ENCODE measurements at regions not wholly inside any gene's neighbourhood (a gene's known extent, or its start where the extent isn't known, plus 50 kb on each side); places are given as distances from the start of the nearest gene placed in this dataset.

DNA sequence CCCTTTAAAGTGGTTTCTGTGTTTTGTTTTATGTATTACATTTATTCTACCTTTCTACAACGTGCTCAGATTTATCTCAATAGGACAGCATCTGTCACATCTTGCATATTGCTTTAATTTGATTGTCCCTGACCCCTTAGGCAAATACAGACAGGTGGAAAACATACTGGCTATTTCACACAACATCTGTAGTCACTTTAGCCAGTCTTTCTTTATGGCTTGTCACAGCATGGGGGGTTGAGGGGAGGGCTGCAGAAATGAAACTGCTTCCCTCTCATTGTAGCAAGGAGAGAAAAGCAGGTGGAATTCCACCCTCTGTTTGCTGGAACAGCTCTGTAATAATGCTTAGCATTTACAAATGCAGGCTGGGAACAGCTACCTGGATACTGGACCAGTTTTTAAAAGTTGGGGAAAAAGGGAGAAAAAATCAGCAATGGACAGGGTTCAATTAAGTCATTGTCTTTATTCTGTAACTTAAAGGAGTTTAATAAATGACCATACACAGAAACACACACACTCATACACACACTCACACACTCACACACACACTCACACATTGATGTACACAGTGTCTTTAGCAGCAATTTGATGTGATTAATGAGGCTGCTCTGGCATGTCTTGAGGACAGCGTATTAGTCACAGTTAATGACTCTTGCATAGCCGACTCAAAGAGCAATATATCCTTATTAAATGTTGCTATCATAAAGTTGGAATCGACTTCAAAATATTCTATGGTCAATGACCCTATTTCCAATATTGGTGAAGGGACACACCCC lies 283.7 kb upstream of the GBE1 start:
- no peak overlapping the region for H3K4me3 ChIP-seq
- no peaks in the 10 kb centered on the region for H3K27me3 ChIP-seq
- 27 to 41% methylated on average over 4 of the region's 4 CpGs for WGBS, 2 donors (ENCODE audit: low coverage in 1 of 2)
- H3K9me3 ChIP-seq: no peaks in the 10 kb centered on the region
- H3K4me1 ChIP-seq: no peaks in the 10 kb centered on the region
- H3K36me3 ChIP-seq: no peaks in the 10 kb centered on the region
- ATAC-seq: no peak
- H3K27ac ChIP-seq: no peak overlapping the region
- no peak for TF ChIP-seq POLR2A (IDR thresholded peaks at IDR 0.05)
- no peak for TF ChIP-seq POLR2AphosphoS5 (IDR thresholded peaks at IDR 0.05)
- TF ChIP-seq, protein P1, sequence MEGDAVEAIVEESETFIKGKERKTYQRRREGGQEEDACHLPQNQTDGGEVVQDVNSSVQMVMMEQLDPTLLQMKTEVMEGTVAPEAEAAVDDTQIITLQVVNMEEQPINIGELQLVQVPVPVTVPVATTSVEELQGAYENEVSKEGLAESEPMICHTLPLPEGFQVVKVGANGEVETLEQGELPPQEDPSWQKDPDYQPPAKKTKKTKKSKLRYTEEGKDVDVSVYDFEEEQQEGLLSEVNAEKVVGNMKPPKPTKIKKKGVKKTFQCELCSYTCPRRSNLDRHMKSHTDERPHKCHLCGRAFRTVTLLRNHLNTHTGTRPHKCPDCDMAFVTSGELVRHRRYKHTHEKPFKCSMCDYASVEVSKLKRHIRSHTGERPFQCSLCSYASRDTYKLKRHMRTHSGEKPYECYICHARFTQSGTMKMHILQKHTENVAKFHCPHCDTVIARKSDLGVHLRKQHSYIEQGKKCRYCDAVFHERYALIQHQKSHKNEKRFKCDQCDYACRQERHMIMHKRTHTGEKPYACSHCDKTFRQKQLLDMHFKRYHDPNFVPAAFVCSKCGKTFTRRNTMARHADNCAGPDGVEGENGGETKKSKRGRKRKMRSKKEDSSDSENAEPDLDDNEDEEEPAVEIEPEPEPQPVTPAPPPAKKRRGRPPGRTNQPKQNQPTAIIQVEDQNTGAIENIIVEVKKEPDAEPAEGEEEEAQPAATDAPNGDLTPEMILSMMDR (IDR thresholded peaks at IDR 0.05): no peak
- no peak for TF ChIP-seq EP300 (IDR thresholded peaks at IDR 0.05)

DNA sequence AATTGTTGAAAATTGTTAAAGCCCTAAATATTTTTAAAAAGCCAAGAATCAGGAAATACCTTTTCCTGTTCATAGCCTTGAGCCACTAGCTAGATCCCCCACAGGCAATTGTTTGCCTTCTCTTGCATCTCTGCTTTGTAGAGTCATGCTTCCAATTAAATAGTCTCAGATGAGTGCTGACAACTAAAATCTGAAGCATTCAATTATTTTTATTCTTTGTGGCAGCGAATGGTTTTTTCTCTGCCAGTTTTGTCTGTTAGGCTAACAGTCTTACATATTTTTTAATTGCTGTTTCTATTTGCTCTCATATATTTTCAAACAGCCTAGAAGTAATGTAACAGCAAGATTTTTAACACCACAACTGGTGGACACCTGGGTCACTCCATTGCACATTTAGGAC lies 277.1 kb upstream of the GBE1 start:
- Histone ChIP-seq H3K27ac (no peak overlapping the region), H3K36me3 (no peaks in the 10 kb centered on the region), H3K4me1 (no peaks in the 10 kb centered on the region), H3K4me3 (no peak overlapping the region), H3K27me3 (no peaks in the 10 kb centered on the region), H3K9me3 (no peaks in the 10 kb centered on the region)
- ATAC-seq: no peak
- 50 to 60% methylated on average over 1 of the region's 1 CpG for WGBS, 2 donors (ENCODE audit: low coverage in 1 of 2)
- TF ChIP-seq EP300 (IDR thresholded peaks at IDR 0.05) (no peak), POLR2AphosphoS5 (IDR thresholded peaks at IDR 0.05) (no peak), POLR2A (IDR thresholded peaks at IDR 0.05) (no peak)
- TF ChIP-seq, protein P1 (IDR thresholded peaks at IDR 0.05): no peak

DNA sequence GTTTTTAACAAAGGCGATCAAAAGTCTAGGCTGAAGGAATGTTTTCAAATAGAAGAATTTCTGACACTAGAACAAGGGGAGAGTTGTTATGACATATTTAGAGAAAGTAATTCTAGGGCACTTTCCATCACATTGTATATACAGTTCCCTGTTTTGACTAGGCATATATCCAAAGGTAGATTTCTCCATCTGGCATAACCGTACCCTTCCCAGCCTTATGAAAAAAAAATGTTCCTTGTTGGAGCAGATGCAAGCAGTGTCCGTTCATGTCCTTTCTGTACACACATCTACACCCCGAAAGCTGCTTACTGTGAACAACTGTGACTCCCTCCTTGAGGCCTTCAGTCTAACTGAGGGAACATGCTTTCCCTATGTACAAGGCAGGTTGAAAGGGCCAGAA lies 271.7 kb upstream of the GBE1 start:
- H3K4me1 ChIP-seq: no peaks in the 10 kb centered on the region
- no peak overlapping the region for H3K27ac ChIP-seq
- no peaks in the 10 kb centered on the region for H3K27me3 ChIP-seq
- TF ChIP-seq EP300 (IDR thresholded peaks at IDR 0.05) (no peak), POLR2AphosphoS5 (IDR thresholded peaks at IDR 0.05) (no peak), POLR2A (IDR thresholded peaks at IDR 0.05) (no peak)
- TF ChIP-seq, protein P1 (IDR thresholded peaks at IDR 0.05): no peak
- H3K4me3 ChIP-seq: no peak overlapping the region
- no peaks in the 10 kb centered on the region for H3K36me3 ChIP-seq
- no peak for ATAC-seq
- no peaks in the 10 kb centered on the region for H3K9me3 ChIP-seq
- WGBS, 2 donors (ENCODE audit: low coverage in 1 of 2): 21 to 61% methylated on average over 2 to 4 of the region's 4 CpGs

DNA sequence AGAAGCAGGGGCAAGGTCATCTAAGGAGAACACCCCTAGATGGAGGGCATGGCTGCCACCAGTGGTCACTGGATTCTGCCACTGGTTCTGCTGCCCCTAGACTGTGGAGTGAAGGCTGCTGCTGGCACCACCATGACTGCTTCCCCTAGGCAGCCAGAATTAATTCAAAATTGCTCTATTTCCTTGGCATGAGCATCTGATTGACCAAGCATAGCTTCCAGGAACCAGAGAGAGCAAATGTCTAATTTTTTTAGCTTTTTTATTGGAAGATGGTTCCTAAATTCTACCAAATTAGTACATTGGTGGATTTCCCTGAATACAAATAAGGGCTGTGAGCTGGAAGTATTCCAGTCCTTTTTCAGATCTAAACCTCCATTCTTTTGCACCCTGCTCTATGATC lies 270.2 kb upstream of the GBE1 start:
- no peak for ATAC-seq
- TF ChIP-seq, protein P1 (IDR thresholded peaks at IDR 0.05): no peak
- TF ChIP-seq EP300 (IDR thresholded peaks at IDR 0.05) (no peak), POLR2A (IDR thresholded peaks at IDR 0.05) (no peak), POLR2AphosphoS5 (IDR thresholded peaks at IDR 0.05) (no peak)
- Histone ChIP-seq H3K27me3 (no peaks in the 10 kb centered on the region), H3K36me3 (no peaks in the 10 kb centered on the region), H3K4me1 (no peaks in the 10 kb centered on the region), H3K9me3 (no peaks in the 10 kb centered on the region), H3K4me3 (no peak overlapping the region), H3K27ac (no peak overlapping the region)

DNA sequence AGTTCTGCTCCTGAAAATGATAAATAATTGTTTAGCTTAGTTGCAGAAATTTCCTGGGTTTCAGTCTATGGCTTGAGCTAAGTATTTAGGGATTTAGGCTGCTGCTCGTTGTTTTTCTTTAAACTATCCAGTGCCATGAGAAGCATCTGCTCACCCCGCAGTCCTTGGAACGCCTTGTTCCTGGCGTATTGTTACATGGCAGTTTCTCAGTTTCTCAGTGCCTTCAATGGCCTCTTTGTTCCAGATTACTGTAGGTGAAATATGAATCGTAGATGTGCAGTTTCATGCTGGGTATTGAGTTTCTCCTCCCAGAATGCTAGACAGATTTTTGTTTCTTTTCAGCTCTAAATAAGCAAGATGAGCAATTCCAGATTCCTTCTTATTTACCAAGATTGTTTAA lies 269.5 kb upstream of the GBE1 start:
- no peak for ATAC-seq
- H3K27ac ChIP-seq: no peak overlapping the region

More for the DNA sequence above, 269.5 kb upstream of the GBE1 start:
- WGBS, 2 donors (ENCODE audit: low coverage in 1 of 2): 49 to 62% methylated on average over 5 of the region's 5 CpGs
- TF ChIP-seq, protein P1 (IDR thresholded peaks at IDR 0.05): no peak
- no peak for TF ChIP-seq EP300 (IDR thresholded peaks at IDR 0.05)
- TF ChIP-seq POLR2A (IDR thresholded peaks at IDR 0.05): no peak
- TF ChIP-seq POLR2AphosphoS5 (IDR thresholded peaks at IDR 0.05): no peak
- Histone ChIP-seq H3K4me1 (no peaks in the 10 kb centered on the region), H3K36me3 (no peaks in the 10 kb centered on the region), H3K4me3 (no peak overlapping the region), H3K27me3 (no peaks in the 10 kb centered on the region), H3K9me3 (no peaks in the 10 kb centered on the region)
